Epithelial cell of prostate (primary cell): ENCODE measurements at regions not wholly inside any gene's neighbourhood (a gene's known extent, or its start where the extent isn't known, plus 50 kb on each side); places are given as distances from the start of the nearest gene placed in this dataset.

Source experiments
- DNase-seq: peaks from one replicate; pipeline ENCODE4 v3.0.0-alpha.2; 2011; ENCODE audit warnings: low read depth, low spot score
- H3K27ac ChIP-seq: fragments of 450-650 bp; 2 replicates; pipeline ENCODE4 v1.5.1; 2017; ENCODE audit warnings: mild to moderate bottlenecking

GRCh38 chr2:146227152-146228019, 1617.4 kb upstream of the ACVR2A start:
- no peak for DNase-seq
- H3K27ac ChIP-seq: no peak overlapping the region

- no peak for DNase-seq
- H3K27ac ChIP-seq: no peak overlapping the region
Observed at GRCh38 chr2:146226077-146226476, 1618.8 kb upstream of the ACVR2A start.

GRCh38 chr2:146221826-146222225, 1623.0 kb upstream of the ACVR2A start:
- no peak overlapping the region for H3K27ac ChIP-seq
- DNase-seq: no peak

- no peak for DNase-seq
Observed at GRCh38 chr2:146220957-146221356, 1623.9 kb upstream of the ACVR2A start.

GRCh38 chr2:146214394-146214929, 1630.4 kb upstream of the ACVR2A start:
- no peak for DNase-seq
- H3K27ac ChIP-seq: no peak overlapping the region

More at GRCh38 chr2:146220957-146221356, 1623.9 kb upstream of the ACVR2A start:
- no peak overlapping the region for H3K27ac ChIP-seq

GRCh38 chr2:146213674-146214073, 1631.2 kb upstream of the ACVR2A start:
- no peak for DNase-seq
- no peak overlapping the region for H3K27ac ChIP-seq

- no peak overlapping the region for H3K27ac ChIP-seq
- DNase-seq: no peak
Observed at GRCh38 chr2:146212602-146213001, 1632.2 kb upstream of the ACVR2A start.

GRCh38 chr2:146209842-146210275, 1635.0 kb upstream of the ACVR2A start:
- H3K27ac ChIP-seq: no peak overlapping the region
- no peak for DNase-seq

GRCh38 chr2:146207901-146208300, 1636.9 kb upstream of the ACVR2A start:
- H3K27ac ChIP-seq: no peak overlapping the region
- no peak for DNase-seq

GRCh38 chr2:146207417-146207816, 1637.4 kb upstream of the ACVR2A start:
- no peak overlapping the region for H3K27ac ChIP-seq
- DNase-seq: no peak

- H3K27ac ChIP-seq: no peak overlapping the region
- DNase-seq: no peak
Observed at GRCh38 chr2:146203064-146203624, 1641.7 kb upstream of the ACVR2A start.

GRCh38 chr2:146193619-146194018, 1651.2 kb upstream of the ACVR2A start:
- no peak overlapping the region for H3K27ac ChIP-seq
- no peak for DNase-seq

- no peak overlapping the region for H3K27ac ChIP-seq
- DNase-seq: no peak
Observed at GRCh38 chr2:146189541-146189940, 1655.3 kb upstream of the ACVR2A start.

GRCh38 chr2:146173934-146174333, 1654.0 kb upstream of the ZEB2 start:
- DNase-seq: no peak
- H3K27ac ChIP-seq: no peak overlapping the region

GRCh38 chr2:146161256-146161882, 1641.5 kb upstream of the ZEB2 start:
- DNase-seq: no peak
- H3K27ac ChIP-seq: no peak overlapping the region

GRCh38 chr2:146158072-146158674, 1638.3 kb upstream of the ZEB2 start:
- no peak for DNase-seq
- H3K27ac ChIP-seq: no peak overlapping the region

GRCh38 chr2:146147448-146148012, 1627.6 kb upstream of the ZEB2 start:
- DNase-seq: no peak
- no peak overlapping the region for H3K27ac ChIP-seq

- no peak overlapping the region for H3K27ac ChIP-seq
- DNase-seq: no peak
Observed at GRCh38 chr2:146143971-146144370, 1624.1 kb upstream of the ZEB2 start.

- no peak for DNase-seq
- H3K27ac ChIP-seq: no peak overlapping the region
Observed at GRCh38 chr2:146138820-146139219, 1618.9 kb upstream of the ZEB2 start.

- DNase-seq: peak; percentile 12
- H3K27ac ChIP-seq: no peak overlapping the region
Observed at GRCh38 chr2:146135245-146135644, 1615.3 kb upstream of the ZEB2 start.
